Stimulated activated CD4-positive, alpha-beta T cell treated with anti-CD3 and anti-CD28 coated beads, Interleukin-1b, Interleukin-23, amount 100 ng/mL, for 48 hours (primary cell): ENCODE measurements at regions not wholly inside any gene's neighbourhood (a gene's known extent, or its start where the extent isn't known, plus 50 kb on each side); places are given as distances from the start of the nearest gene placed in this dataset.

Experiments
- DNase-seq: peaks from one replicate; pipeline ENCODE4 v3.0.0-alpha.2; 2020

DNA sequence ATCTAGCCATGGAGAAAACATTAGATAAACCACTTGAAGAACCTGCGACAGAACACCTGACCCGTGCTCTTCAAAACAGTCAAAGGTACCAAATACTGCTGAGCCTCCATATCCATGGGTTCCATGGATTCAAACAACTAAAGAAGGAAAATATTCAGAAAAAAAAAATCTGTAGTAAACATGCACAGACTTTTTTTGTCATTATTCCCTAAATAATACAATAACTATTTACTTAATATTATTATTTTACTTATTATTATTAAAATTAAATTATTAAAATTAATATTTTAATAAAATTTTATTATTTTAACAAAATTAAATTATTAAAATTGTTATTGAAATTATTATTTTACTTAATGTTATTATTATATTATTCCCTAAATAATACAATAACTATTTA is 101.0 kb upstream of the PDE1C start:
- no peak for DNase-seq

DNA sequence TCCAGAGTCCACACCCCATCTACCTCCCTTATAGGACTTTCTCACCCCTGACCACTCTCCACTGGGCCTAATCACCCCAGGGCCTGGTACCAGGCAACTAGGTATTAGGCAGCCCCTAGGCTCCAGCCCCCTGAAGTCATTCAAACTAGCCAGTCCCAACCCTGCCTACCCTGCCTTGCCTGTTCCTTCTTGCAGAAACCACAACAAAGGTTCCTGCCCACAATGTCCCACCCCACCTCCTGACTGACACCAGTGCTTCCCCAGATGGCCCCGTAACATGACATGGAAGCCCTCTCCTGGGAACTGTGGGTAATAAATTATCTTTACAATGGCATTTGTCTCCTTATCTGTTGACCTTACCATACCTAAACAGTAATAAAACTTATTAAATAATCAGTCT is 100.6 kb upstream of the PDE1C start:
- no peak for DNase-seq

DNA sequence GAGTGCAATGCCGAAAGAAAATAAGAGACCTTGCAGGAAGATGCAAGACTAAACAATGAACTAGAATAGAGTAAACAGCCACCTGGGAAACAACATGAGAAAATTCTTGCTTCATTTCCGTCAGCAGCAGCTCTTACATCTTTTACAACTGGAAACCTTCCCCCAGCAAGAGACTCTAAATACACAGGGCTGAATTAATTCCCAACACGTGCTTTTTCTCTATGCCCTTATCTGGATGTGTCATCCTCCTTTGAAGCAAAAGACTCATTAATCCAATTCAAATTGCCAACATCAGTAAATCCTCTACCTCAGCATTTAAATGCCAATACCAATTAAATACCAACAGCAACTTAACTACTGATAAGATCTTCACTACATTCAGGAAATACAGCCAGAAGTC is 99.0 kb upstream of the PDE1C start:
- DNase-seq: no peak

DNA sequence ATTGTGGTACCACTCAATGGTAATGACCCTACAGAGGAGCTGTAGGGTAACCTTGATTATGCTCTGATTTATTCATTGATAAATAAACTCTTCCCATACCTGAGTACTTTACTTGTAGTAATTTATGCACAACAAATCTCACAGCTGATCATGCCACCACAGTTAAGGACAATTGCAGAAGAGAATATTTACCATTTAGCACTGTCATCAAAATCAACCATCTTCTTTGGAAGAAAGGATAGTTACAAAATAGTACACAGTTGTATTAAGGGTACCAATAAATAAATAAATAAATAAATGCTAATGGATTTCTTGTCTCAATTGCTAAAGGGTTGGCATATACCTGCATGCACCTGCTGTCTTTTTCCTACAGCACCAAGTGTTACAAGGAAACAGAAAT is 97.6 kb upstream of the PDE1C start:
- DNase-seq: no peak

- no peak for DNase-seq
Measured at GRCh38 chr7:32167256-32167655, 97.0 kb upstream of the PDE1C start.

DNA sequence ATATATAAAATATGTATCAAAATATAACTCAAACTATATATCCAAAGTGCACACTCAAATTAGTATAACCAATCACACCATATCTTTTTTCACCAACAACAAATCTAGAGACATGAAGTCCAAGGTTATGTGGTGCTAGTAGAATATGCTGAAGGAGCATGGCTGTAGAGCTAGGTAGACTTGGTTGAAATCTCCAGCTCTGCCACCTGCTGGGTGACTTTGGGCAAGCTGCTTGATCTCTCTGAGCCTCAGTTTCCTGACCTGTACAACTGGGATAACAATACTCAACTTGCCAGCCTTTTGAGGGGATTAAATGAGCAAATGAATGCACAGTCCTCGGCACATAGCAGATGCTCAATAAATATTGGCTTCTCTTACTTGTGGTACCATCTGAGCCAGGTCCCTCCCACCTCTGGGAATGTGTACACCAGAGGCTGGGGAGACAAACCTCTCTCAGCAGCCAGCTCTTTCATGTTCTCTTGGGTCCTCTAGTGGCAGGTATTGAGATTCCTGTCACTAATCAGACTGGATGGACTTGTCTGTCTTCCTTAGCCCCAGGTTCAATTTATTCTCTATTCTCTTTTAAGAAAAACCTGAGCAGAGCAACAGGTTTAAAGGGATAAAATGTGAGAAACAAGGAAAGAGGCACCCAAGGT is 94.3 kb upstream of the PDE1C start:
- no peak for DNase-seq

- no peak for DNase-seq
Measured at GRCh38 chr7:32163896-32164295, 93.7 kb upstream of the PDE1C start.

GRCh38 chr7:32163141-32163806 is 93.1 kb upstream of the PDE1C start:
- no peak for DNase-seq

DNA sequence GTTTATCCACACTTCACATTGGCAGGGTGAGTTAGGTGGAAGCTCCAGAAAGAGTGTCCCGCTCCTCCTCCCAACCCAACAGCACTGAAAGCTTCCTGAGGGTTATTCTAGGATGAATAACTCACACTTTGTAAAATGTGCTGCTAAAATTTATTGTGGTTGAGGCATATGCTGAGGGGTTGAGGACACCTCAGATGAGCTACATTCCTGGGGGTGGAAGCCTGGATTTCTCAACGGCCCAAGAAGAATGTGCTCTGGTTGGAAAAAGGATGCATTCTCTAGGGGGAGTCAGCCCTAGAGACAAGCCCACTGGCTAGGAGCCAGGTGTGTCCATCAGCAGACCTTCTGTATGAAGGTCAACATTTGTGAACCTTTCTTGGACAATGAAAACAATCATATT is 91.5 kb upstream of the PDE1C start:
- DNase-seq: no peak

GRCh38 chr7:32158751-32159745 is 88.8 kb upstream of the PDE1C start:
- DNase-seq: no peak

GRCh38 chr7:32158076-32158475 is 87.9 kb upstream of the PDE1C start:
- DNase-seq: no peak

DNA sequence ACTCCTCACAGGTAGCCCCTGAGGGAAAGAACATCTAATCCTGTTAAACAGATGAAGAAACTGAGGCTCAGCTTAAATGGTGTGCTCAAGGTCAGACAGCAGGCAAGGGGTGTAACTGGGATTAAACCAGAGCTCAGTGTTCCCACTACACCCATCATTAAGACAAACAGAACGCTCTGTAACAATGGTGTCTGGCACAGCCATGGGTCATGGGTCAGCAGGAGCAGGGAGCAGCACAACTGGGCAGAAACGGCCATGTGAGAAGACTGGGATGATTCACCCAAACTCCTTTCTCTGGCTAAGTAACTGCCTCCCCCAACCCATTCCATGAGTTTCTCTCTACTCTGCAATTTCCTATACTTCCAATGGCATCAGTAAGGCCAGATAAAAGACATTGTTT is 85.5 kb upstream of the PDE1C start:
- no peak for DNase-seq

GRCh38 chr7:32154797-32155196 is 84.6 kb upstream of the PDE1C start:
- DNase-seq: no peak

DNA sequence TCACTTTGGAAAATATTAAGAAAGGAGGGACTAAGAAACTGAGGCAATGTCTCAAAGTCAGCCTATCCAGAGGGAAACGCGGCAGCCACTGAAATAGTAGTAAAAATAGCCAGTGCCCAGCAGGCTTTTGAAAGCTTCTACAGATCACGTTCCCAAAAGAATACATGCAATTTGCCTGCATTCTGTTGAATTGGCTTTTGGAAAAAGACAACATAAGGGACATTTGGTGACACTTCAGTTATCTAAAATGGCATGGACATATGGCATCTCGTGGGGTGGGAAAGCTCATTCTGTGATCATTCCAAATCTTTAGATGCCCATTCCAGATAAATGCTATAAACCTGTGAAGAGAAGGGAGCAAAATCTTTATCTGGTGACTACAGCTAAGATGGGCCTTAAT is 82.8 kb upstream of the PDE1C start:
- no peak for DNase-seq

DNA sequence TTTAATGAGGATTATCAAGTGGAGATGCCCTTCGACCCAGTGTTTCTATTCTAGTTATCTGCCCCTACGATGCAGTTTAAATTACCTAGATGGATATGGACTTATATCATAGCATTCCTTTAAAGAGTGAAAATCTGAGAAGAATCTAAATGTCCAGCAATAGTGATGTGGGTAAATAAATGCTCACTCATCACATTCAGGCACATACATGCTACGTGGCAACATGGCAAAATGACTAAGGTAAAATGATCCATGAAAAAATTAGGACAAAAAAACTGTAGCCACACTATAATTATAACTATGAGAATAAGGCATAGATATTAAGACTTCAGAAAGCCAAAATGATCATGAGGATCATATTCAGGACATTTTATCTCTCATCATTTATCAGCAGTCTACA is 82.4 kb upstream of the PDE1C start:
- DNase-seq: no peak

DNA sequence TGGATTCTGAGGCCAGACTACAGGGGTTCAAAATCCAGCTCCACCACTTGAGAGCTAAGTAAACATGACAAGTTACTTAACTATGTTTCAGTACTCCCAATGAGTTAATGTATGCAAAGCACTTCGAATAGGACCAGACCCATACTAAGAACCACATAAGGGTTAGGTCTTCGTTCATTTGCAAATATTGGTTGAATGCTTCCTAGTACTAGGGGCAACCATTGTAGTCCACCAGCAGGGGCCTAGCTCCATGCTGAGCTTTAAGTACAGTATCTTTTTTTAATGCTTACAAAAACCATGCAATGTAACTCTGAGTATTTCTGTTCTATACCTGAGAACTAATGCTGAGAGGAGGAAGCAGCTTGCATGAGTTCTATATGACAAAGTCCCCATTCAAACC is 80.4 kb upstream of the PDE1C start:
- no peak for DNase-seq

DNA sequence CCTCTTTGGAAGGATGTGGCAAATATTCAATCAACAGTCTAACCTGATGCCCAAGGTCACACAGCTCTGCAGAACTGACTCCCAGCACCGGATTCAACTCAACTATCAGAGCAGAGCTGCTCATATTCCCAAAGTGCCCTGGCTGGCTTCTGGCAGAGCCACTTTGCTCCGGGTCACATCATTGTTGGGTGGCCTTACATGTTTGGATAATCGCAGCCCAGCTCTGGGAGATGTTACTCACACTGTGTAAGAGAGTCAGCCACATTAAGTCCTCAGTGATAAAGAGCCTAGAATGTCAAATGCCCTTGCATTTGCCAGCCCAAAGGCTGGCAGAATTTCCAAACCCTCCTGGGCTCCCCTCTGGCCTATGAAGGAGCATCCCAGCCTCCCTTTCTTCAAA is 79.8 kb upstream of the PDE1C start:
- DNase-seq: no peak

DNA sequence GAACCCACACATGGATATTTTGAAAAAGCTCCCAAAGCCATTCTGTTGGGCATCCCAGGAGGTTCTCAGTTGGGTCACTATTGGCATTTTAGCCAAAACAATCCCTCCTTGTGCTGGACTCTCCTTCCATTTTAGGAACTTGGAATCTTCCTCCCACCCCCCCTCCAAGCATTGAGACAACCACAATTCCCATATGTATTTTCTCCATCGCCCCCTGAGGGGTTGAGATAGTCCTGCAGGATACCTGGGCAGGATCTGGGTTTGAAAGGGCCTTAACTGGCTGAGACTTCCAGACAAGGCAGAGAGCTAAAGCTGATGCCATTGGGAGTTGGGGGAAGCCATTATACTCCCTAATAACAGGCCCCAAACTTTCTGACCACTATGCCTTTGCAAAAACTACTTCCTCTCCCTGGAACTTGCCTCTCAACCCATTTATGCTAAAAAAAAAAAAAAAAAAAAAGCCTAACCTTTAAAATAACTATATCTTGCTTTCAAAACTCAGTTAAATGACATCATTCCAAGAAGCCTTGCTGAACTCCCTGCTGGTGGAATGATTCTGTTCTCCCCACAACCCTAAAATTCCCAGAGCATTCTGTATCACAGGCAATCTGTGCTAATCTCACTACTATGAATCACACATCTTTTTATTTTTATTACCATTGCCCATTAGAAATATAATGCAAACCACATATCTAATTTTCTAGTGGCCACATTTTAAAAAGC is 77.5 kb upstream of the PDE1C start:
- DNase-seq: no peak

GRCh38 chr7:32145911-32146310 is 75.7 kb upstream of the PDE1C start:
- DNase-seq: no peak

DNA sequence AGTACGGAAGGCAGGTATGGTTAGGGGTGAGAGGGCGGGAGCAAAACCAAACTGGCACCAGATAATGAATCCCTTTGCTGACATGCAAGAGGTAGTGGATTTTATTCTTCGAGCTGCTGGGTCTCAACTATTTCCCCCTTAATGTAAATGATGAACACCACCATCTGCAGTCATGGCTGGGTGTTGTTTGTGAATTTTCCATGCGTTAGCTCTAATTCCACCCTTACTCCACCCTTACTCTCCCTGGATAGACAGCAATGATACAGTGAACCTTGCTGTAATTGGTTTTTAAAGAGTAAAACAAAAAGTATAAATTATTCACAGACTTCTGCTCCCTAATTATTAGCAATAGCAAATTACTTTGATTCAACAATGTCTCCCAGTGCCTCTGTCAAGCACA is 74.5 kb upstream of the PDE1C start:
- no peak for DNase-seq

DNA sequence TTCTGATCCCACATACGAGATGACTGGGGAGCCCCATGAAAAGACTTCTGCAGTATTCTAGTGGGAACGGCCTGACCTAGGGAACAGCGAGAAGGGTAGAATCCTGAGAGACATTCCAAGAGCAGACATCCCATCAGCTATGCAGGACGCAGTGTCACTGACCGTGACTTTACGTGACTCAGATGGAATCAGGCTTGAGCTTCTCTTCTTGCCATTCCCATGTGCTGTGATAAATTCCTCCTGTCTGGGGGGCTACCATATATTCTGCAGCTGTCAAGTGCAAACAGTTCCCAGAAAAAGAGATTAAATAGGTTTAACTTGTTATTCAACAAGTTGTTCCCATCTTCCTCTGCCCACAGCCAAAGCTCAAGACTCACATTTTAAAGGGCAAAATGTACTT is 73.1 kb upstream of the PDE1C start:
- DNase-seq: no peak

DNA sequence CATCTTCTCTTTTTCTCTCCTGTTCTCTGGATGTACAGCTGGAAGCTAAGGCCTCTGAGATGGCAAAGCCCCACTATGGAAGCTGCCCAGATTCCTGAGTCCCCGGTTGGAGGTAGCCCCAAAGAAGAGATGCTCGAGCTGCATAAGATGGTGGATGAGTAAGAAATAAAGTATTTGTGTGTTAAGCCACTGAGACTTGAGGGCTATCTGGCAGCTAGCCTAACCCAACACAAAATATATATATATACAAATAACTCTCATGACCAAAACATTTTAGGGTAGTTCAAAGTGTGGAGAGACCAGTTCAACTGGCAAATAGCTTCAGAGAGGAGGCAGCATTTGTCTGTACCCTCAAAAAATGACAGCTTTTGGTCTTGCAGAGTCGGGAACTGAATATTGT is 72.4 kb upstream of the PDE1C start:
- no peak for DNase-seq
